LNCAP (cell line): ENCODE measurements at regions not wholly inside any gene's neighbourhood (a gene's known extent, or its start where the extent isn't known, plus 50 kb on each side); places are given as distances from the start of the nearest gene placed in this dataset.

Experiments used
- TF ChIP-seq, protein P1 (sequence below): fragments of 450-650 bp; IDR thresholded peaks from 2 replicates; pipeline ENCODE4 v1.5.1; 2017; ENCODE audit warnings: mild to moderate bottlenecking

DNA sequence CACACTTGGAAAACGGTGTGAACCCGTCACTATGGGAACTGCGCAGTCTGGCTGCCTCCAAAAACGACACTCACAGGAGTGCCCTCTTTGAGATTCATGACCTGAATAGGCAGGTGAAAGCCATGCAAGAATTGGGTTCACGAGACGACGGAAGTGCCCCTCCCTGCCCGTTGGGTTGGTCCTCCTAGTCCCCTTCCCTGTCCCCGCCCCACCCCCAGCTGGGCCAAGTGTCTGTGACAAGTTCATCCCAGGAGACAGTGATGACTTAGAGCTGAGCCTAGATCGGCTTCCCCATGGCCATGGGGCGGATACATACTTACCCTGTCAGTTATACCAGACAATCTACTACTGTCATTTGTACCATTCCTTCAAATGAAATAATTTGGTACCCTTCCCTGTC, 1137.7 kb upstream of the CHAC2 start:
- TF ChIP-seq, protein P1, sequence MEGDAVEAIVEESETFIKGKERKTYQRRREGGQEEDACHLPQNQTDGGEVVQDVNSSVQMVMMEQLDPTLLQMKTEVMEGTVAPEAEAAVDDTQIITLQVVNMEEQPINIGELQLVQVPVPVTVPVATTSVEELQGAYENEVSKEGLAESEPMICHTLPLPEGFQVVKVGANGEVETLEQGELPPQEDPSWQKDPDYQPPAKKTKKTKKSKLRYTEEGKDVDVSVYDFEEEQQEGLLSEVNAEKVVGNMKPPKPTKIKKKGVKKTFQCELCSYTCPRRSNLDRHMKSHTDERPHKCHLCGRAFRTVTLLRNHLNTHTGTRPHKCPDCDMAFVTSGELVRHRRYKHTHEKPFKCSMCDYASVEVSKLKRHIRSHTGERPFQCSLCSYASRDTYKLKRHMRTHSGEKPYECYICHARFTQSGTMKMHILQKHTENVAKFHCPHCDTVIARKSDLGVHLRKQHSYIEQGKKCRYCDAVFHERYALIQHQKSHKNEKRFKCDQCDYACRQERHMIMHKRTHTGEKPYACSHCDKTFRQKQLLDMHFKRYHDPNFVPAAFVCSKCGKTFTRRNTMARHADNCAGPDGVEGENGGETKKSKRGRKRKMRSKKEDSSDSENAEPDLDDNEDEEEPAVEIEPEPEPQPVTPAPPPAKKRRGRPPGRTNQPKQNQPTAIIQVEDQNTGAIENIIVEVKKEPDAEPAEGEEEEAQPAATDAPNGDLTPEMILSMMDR, result no peak

DNA sequence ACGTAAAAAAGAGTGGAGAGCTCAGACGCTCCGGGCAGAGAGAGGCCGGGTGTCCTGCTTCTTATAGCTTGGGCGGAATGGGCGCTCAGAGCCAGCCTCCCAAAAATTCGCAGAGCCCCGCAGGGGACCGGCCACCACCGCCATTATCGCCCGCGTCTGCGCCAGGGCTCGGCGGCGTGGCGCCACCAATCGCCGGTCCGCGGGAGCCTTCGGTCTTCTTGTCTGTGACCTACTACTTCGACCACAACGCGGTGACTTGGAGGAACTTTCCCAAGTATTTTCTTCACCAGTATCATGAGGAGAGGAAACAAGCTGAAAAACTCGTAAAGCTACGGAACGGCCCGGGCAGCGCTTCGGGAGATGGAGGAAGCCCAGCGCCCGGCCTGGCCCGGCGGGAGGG, 1138.1 kb upstream of the CHAC2 start:
- TF ChIP-seq, protein P1, result no peak

DNA sequence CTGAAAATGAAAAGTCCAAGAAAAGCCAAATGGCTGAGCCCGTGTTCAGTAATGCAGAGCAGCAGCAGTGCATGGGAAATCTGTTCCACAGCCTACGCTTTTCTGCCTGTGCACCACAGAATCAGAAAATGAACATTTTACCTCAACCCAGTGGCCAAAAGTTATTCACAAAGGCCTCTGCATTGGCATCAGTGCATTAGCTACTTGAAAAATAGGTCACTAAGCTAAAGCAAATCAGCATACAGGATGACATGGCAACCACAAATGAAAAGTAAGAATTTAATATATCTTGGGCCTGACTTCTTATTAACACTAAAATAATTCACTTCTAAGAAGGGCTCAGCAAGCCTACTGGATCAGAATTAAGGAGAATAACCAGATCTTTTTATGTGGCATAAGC, 1145.3 kb upstream of the CHAC2 start:
- TF ChIP-seq, protein P1, result no peak

DNA sequence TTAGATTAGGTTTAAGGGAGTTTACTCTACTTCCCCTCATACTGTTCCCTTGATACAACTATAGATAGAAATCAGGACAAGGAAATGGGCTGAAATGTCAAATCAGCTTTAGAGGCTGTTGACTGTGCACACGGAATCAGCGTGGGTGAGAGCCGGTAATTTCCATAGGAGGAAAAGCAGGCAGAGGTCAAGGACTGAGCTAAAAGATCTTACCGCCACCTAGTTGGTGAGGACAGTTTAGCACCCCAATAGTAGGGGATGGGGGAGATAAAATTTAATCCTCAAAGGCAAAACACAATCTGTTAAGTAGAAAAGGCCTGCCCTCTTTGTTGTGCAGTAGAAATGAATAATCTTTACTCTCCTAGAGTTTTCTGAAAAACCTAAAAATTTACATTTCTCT, 1154.5 kb upstream of the CHAC2 start:
- TF ChIP-seq, protein P1, result no peak

DNA sequence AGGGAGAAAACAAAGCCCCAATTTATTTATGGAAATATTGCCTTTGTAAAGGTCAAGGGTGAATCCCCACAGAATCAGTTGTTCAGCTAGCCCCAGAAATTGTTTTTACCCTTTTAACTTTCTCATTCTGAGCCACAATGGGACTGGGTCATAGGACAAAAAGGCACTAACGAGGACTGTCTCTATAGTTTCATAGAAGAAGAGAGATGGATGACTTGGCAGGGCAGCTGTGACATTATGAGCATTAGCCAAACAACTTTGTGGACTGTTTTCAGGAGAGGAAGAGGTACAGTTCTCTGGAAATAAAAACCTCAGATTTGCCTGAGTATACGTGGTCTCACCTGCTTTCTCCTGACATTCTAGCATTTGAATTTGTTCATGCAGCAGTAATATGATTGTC, 1155.8 kb upstream of the CHAC2 start:
- TF ChIP-seq, protein P1, result no peak

DNA sequence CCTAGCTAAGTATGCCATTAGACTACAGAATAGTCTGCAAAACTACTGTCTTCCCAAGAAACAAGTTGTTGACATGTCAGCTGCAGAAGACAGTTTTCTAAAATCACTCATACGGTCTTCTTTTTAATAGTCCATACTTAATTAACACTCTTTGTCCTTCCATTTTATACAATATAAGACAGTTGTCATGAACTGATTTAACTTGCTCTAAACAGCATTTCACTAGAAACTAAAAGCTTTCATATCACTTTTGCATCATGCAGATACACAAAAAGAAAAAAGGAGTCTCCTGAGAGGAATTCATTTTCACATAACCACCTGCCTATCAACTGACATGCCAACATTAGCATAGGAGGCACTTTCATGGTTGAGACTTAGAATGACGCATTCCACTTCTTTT, 1159.6 kb upstream of the CHAC2 start:
- TF ChIP-seq, protein P1, result no peak

DNA sequence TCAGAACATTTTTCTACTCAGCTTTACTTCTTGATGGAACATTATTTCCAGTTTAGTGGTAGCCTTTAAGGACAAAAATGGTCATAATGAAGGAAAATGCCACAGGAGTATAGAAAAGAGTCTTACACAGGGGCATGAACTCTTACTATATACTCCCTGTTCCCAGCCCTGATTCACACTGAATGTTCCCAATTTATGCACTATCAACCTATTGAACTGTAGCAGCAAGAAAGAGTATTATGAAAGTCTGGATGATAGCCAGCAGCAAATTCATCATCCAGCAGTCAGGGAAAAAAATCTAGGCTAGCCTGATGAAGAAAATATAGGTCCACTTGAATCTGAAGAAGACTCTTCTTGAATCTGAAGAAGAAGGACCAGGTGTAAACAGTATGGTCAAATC, 1170.3 kb upstream of the CHAC2 start:
- TF ChIP-seq, protein P1, result no peak

DNA sequence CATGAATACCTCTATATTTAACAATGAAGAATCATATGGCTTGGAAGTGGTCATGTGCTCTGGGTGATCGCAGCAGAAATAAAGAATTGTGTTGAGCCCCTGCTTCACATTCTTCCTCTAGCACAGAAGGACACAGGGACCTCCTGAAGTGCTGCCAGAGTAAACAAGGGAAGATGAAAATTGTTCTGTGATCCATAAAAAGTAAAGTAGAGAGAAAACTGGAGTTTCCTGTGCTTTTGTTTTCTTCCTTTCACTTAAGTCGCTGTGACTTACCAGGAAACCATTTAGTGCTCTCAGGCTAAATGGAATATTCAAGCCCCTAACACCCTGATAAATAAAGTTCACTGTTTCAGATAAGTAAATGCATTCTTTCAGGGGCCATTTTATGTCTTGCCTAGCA, 1173.6 kb upstream of the CHAC2 start:
- TF ChIP-seq, protein P1, result no peak
